Endothelial cell of umbilical vein (primary cell): ENCODE measurements at regions not wholly inside any gene's neighbourhood (a gene's known extent, or its start where the extent isn't known, plus 50 kb on each side); places are given as distances from the start of the nearest gene placed in this dataset.

Experiments used
- EZH2 ChIP-seq: IDR thresholded peaks from 2 replicates; pipeline ENCODE4 v1.6.1; 2012; ENCODE audit warnings: borderline replicate concordance, low read depth, mild to moderate bottlenecking, moderate library complexity, low read length, inconsistent platforms; ENCODE audit not compliant: severe bottlenecking
- POLR2A ChIP-seq: IDR thresholded peaks from 2 replicates; pipeline ENCODE4 v1.6.1; 2012; ENCODE audit warnings: low read depth, mild to moderate bottlenecking, control low read depth, low read length
- POLR2AphosphoS5 ChIP-seq: IDR thresholded peaks from 2 replicates; pipeline ENCODE4 v1.6.1; 2012; ENCODE audit warnings: low read depth, mild to moderate bottlenecking, control low read depth, low read length, moderate library complexity; ENCODE audit not compliant: insufficient read depth
- TF ChIP-seq, protein P1 (sequence below), 2 donors: IDR thresholded peaks; 1 replicate in 1 of 2; 2 replicates in 1 of 2; pipeline ENCODE4 v1.5.1; 2011; ENCODE audit warnings: low read length in 2 of 2, mild to moderate bottlenecking in 2 of 2, moderate library complexity in 2 of 2, control low read depth in 1 of 2, inconsistent platforms in 1 of 2, low read depth in 1 of 2; ENCODE audit not compliant: insufficient read depth in 1 of 2; ENCODE audit errors: extremely low read depth in 1 of 2

DNA sequence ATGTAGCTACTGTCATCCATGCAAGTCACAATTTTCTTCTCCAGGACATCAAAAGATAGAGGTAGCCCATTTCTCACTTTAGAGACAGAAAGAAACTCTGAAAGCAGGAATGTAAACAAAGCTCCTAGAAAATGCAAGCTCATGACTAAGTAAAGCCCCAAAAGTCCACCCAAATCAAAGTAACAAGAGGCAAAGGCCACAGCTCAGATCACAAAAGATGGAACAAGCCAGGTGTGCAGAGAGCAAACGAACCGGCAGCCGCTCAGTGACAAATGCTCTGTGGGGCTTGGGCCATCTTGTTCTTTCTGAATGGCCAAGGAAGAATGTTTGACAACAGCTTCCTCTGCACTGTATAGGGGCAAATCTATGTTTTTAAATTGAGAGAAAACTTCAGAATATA is 201.0 kb downstream of the CYRIA start:
- TF ChIP-seq, protein P1, sequence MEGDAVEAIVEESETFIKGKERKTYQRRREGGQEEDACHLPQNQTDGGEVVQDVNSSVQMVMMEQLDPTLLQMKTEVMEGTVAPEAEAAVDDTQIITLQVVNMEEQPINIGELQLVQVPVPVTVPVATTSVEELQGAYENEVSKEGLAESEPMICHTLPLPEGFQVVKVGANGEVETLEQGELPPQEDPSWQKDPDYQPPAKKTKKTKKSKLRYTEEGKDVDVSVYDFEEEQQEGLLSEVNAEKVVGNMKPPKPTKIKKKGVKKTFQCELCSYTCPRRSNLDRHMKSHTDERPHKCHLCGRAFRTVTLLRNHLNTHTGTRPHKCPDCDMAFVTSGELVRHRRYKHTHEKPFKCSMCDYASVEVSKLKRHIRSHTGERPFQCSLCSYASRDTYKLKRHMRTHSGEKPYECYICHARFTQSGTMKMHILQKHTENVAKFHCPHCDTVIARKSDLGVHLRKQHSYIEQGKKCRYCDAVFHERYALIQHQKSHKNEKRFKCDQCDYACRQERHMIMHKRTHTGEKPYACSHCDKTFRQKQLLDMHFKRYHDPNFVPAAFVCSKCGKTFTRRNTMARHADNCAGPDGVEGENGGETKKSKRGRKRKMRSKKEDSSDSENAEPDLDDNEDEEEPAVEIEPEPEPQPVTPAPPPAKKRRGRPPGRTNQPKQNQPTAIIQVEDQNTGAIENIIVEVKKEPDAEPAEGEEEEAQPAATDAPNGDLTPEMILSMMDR (IDR thresholded peaks at IDR 0.05; ENCODE audit: extremely low read depth in 1 of 2, insufficient read depth in 1 of 2, low read depth in 1 of 2, low read length in 2 of 2) = no peak
- TF ChIP-seq EZH2 = no peak
- no peak for TF ChIP-seq POLR2AphosphoS5
- TF ChIP-seq POLR2A = no peak
